ENCODE measurements at regions not wholly inside any gene's neighbourhood (a gene's known extent, or its start where the extent isn't known, plus 50 kb on each side); places are given as distances from the start of the nearest gene placed in this dataset.

DNA sequence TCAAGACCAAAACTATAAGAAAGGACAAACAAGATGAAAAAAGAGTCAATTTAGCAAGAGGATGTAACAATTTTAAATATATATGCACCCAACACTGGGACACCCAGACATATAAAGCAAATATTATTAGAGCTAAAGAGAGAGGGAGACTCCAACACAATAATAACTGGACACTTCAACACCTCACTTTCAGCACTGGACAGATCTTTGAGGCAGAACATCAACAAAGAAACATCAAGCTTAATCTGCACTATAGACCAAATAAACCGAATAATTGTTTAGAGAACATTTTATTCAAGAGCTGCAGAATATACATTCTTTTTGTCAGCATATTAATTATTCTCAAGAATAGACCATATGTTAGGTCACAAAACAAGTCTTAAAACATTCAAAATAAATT is 109.7 kb upstream of the TET2 start (continued):
- TF ChIP-seq, protein P1, sequence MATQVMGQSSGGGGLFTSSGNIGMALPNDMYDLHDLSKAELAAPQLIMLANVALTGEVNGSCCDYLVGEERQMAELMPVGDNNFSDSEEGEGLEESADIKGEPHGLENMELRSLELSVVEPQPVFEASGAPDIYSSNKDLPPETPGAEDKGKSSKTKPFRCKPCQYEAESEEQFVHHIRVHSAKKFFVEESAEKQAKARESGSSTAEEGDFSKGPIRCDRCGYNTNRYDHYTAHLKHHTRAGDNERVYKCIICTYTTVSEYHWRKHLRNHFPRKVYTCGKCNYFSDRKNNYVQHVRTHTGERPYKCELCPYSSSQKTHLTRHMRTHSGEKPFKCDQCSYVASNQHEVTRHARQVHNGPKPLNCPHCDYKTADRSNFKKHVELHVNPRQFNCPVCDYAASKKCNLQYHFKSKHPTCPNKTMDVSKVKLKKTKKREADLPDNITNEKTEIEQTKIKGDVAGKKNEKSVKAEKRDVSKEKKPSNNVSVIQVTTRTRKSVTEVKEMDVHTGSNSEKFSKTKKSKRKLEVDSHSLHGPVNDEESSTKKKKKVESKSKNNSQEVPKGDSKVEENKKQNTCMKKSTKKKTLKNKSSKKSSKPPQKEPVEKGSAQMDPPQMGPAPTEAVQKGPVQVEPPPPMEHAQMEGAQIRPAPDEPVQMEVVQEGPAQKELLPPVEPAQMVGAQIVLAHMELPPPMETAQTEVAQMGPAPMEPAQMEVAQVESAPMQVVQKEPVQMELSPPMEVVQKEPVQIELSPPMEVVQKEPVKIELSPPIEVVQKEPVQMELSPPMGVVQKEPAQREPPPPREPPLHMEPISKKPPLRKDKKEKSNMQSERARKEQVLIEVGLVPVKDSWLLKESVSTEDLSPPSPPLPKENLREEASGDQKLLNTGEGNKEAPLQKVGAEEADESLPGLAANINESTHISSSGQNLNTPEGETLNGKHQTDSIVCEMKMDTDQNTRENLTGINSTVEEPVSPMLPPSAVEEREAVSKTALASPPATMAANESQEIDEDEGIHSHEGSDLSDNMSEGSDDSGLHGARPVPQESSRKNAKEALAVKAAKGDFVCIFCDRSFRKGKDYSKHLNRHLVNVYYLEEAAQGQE (IDR thresholded peaks at IDR 0.05; ENCODE audit: unreplicated experiment) = no peak

DNA sequence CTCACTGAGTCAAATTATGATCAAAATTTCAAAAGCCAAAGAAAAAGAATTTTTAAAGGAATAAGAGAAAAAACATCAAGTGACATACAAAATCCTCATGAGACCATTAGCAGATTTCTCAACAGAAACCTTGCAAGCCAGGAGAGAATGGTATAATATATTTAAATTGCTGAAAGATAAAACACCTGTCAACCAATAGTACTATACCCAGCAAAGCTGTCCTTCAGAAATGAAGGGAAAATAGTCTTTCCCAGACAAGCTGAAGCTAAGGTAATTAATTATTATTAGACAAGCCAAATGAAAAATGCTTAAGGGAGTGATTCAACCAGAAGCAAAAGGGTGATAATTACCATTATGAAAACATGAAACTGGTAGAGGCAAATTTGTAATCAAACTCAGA is 104.2 kb upstream of the TET2 start:
- Mint-ChIP-seq H3K4me1 (no peaks in the 10 kb centered on the region), H3K4me3 (no peak overlapping the region), H3K27ac (no peak overlapping the region), H3K36me3 (ENCODE audit: low read depth) (no peaks in the 10 kb centered on the region), H3K9me3 (no peaks in the 10 kb centered on the region; the same call in 2 of the 3 replicates), H3K27me3 (ENCODE audit: insufficient read depth, low read depth, poor library complexity) (no peaks in the 10 kb centered on the region)
- H3K27ac ChIP-seq (ENCODE audit: low read depth) = no peak overlapping the region
- no peak overlapping the region for H2AFZ ChIP-seq
- TF ChIP-seq STAT1 (IDR thresholded peaks at IDR 0.05; ENCODE audit: unreplicated experiment) = no peak
- no peak for TF ChIP-seq EZH2 (IDR thresholded peaks at IDR 0.05; ENCODE audit: low read depth, unreplicated experiment)
- no peak for TF ChIP-seq CREB1 (CRISPR knock-in tag; IDR thresholded peaks at IDR 0.05; ENCODE audit: low read depth)
- TF ChIP-seq, protein P2, sequence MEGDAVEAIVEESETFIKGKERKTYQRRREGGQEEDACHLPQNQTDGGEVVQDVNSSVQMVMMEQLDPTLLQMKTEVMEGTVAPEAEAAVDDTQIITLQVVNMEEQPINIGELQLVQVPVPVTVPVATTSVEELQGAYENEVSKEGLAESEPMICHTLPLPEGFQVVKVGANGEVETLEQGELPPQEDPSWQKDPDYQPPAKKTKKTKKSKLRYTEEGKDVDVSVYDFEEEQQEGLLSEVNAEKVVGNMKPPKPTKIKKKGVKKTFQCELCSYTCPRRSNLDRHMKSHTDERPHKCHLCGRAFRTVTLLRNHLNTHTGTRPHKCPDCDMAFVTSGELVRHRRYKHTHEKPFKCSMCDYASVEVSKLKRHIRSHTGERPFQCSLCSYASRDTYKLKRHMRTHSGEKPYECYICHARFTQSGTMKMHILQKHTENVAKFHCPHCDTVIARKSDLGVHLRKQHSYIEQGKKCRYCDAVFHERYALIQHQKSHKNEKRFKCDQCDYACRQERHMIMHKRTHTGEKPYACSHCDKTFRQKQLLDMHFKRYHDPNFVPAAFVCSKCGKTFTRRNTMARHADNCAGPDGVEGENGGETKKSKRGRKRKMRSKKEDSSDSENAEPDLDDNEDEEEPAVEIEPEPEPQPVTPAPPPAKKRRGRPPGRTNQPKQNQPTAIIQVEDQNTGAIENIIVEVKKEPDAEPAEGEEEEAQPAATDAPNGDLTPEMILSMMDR (conservative IDR thresholded peaks at IDR 0.05; ENCODE audit: low read depth in 2 of 2) = no peak
- TF ChIP-seq NANOG (IDR thresholded peaks at IDR 0.05; ENCODE audit: borderline replicate concordance) = no peak
- TF ChIP-seq EZH2phosphoT487 (IDR thresholded peaks at IDR 0.05; ENCODE audit: unreplicated experiment) = no peak
- TF ChIP-seq ZNF331 (CRISPR knock-in tag; IDR thresholded peaks at IDR 0.05; ENCODE audit: low read depth) = no peak
- H3K4me1 ChIP-seq (ENCODE audit: insufficient read depth) = no peaks in the 10 kb centered on the region
- H3K9me2 ChIP-seq (ENCODE audit: insufficient read depth) = no peaks in the 10 kb centered on the region
- H3F3A ChIP-seq (replicated peaks; ENCODE audit: low read depth) = no peaks in the 10 kb centered on the region
- no peaks in the 10 kb centered on the region for H3K79me2 ChIP-seq (replicated peaks; ENCODE audit: insufficient read depth)
- no peaks in the 10 kb centered on the region for H3K36me3 ChIP-seq (ENCODE audit: insufficient read depth)
- ATAC-seq (no peak), DNase-seq (ENCODE audit: low spot score) (no peak)
- no peaks in the 10 kb centered on the region for H4K20me1 ChIP-seq (replicated peaks; ENCODE audit: insufficient read depth)
- H3K4me2 ChIP-seq = no peak overlapping the region
- H3K4me3 ChIP-seq = no peak overlapping the region
- H3K27me3 ChIP-seq (ENCODE audit: insufficient read depth) = no peaks in the 10 kb centered on the region

DNA sequence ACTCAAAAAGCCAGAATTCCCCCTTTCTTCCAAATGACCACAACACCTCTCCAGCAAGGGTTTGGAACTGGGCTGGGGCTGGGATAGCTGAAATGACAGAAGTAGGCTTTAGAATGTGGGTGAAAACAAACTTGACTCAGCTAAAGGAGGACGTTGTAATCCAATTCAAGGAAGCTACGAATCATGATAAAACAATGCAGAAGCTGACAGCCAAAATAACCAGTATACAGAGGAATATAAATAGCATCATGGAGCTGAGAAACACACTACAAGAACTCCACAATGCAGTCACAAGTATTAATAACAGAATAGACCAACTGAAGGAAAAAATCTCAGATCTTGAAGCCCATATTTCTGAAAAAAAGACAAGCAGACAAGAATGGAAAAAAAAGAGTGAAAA is 95.8 kb upstream of the TET2 start:
- H3K27me3 Mint-ChIP-seq (ENCODE audit: insufficient read depth, low read depth, poor library complexity) = no peaks in the 10 kb centered on the region
- ATAC-seq (no peak), DNase-seq (ENCODE audit: low spot score) (no peak)
- Histone ChIP-seq H3K9me2 (ENCODE audit: insufficient read depth) (no peaks in the 10 kb centered on the region), H3K36me3 (ENCODE audit: insufficient read depth) (no peaks in the 10 kb centered on the region), H3K4me3 (no peak overlapping the region), H3K79me2 (replicated peaks; ENCODE audit: insufficient read depth) (no peaks in the 10 kb centered on the region), H4K20me1 (replicated peaks; ENCODE audit: insufficient read depth) (no peaks in the 10 kb centered on the region), H2AFZ (no peak overlapping the region), H3K27ac (ENCODE audit: low read depth) (no peak overlapping the region), H3F3A (replicated peaks; ENCODE audit: low read depth) (no peaks in the 10 kb centered on the region), H3K27me3 (ENCODE audit: insufficient read depth) (no peaks in the 10 kb centered on the region), H3K4me1 (ENCODE audit: insufficient read depth) (no peaks in the 10 kb centered on the region), H3K4me2 (no peak overlapping the region)
- H3K4me1 Mint-ChIP-seq = no peaks in the 10 kb centered on the region
- 0 out of 3 replicates have a peak, but pooled peaks cover 4% of the 10 kb centered on the region for H3K9me3 Mint-ChIP-seq
- no peak overlapping the region for H3K4me3 Mint-ChIP-seq
- no peaks in the 10 kb centered on the region for H3K36me3 Mint-ChIP-seq (ENCODE audit: low read depth)
- H3K27ac Mint-ChIP-seq = no peak overlapping the region
- TF ChIP-seq STAT1 (IDR thresholded peaks at IDR 0.05; ENCODE audit: unreplicated experiment) (no peak), EZH2 (IDR thresholded peaks at IDR 0.05; ENCODE audit: low read depth, unreplicated experiment) (no peak), EZH2phosphoT487 (IDR thresholded peaks at IDR 0.05; ENCODE audit: unreplicated experiment) (no peak), CREB1 (CRISPR knock-in tag; IDR thresholded peaks at IDR 0.05; ENCODE audit: low read depth) (no peak)
- TF ChIP-seq, protein P3, sequence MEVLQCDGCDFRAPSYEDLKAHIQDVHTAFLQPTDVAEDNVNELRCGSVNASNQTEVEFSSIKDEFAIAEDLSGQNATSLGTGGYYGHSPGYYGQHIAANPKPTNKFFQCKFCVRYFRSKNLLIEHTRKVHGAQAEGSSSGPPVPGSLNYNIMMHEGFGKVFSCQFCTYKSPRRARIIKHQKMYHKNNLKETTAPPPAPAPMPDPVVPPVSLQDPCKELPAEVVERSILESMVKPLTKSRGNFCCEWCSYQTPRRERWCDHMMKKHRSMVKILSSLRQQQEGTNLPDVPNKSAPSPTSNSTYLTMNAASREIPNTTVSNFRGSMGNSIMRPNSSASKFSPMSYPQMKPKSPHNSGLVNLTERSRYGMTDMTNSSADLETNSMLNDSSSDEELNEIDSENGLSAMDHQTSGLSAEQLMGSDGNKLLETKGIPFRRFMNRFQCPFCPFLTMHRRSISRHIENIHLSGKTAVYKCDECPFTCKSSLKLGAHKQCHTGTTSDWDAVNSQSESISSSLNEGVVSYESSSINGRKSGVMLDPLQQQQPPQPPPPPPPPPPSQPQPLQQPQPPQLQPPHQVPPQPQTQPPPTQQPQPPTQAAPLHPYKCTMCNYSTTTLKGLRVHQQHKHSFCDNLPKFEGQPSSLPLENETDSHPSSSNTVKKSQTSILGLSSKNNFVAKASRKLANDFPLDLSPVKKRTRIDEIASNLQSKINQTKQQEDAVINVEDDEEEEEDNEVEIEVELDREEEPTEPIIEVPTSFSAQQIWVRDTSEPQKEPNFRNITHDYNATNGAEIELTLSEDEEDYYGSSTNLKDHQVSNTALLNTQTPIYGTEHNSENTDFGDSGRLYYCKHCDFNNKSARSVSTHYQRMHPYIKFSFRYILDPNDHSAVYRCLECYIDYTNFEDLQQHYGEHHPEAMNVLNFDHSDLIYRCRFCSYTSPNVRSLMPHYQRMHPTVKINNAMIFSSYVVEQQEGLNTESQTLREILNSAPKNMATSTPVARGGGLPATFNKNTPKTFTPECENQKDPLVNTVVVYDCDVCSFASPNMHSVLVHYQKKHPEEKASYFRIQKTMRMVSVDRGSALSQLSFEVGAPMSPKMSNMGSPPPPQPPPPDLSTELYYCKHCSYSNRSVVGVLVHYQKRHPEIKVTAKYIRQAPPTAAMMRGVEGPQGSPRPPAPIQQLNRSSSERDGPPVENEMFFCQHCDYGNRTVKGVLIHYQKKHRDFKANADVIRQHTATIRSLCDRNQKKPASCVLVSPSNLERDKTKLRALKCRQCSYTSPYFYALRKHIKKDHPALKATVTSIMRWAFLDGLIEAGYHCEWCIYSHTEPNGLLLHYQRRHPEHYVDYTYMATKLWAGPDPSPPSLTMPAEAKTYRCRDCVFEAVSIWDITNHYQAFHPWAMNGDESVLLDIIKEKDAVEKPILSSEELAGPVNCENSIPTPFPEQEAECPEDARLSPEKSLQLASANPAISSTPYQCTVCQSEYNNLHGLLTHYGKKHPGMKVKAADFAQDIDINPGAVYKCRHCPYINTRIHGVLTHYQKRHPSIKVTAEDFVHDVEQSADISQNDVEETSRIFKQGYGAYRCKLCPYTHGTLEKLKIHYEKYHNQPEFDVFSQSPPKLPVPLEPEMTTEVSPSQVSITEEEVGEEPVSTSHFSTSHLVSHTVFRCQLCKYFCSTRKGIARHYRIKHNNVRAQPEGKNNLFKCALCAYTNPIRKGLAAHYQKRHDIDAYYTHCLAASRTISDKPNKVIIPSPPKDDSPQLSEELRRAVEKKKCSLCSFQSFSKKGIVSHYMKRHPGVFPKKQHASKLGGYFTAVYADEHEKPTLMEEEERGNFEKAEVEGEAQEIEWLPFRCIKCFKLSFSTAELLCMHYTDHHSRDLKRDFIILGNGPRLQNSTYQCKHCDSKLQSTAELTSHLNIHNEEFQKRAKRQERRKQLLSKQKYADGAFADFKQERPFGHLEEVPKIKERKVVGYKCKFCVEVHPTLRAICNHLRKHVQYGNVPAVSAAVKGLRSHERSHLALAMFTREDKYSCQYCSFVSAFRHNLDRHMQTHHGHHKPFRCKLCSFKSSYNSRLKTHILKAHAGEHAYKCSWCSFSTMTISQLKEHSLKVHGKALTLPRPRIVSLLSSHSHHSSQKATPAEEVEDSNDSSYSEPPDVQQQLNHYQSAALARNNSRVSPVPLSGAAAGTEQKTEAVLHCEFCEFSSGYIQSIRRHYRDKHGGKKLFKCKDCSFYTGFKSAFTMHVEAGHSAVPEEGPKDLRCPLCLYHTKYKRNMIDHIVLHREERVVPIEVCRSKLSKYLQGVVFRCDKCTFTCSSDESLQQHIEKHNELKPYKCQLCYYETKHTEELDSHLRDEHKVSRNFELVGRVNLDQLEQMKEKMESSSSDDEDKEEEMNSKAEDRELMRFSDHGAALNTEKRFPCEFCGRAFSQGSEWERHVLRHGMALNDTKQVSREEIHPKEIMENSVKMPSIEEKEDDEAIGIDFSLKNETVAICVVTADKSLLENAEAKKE (CRISPR knock-in tag; IDR thresholded peaks at IDR 0.05) = no peak
